GM06990 (cell line): ENCODE measurements at regions not wholly inside any gene's neighbourhood (a gene's known extent, or its start where the extent isn't known, plus 50 kb on each side); places are given as distances from the start of the nearest gene placed in this dataset.
"Not testable (repeated sequence)": the region's sequence is repeated elsewhere in the genome, so short reads cannot be mapped to it uniquely, and the experiment has no call there.

Experiments
- DNase-seq: peaks from one replicate; pipeline ENCODE4 v3.0.0-alpha.2; 2011; ENCODE audit not compliant: insufficient read length; ENCODE audit errors: extremely low read depth
- H3K27me3 ChIP-seq: replicated peaks from 2 replicates; pipeline ENCODE4 v1.6.0; 2011; ENCODE audit warnings: low read length; ENCODE audit not compliant: control insufficient read depth, insufficient read depth
- H3K36me3 ChIP-seq: 2 replicates; pipeline ENCODE4 v1.5.1; 2011; ENCODE audit warnings: low read length; ENCODE audit not compliant: control insufficient read depth, insufficient read depth
- H3K4me3 ChIP-seq: replicated peaks from 2 replicates; pipeline ENCODE4 v1.5.1; 2011; ENCODE audit warnings: low read depth, mild to moderate bottlenecking, control low read depth, low read length
- CTCF ChIP-seq: IDR thresholded peaks from 2 replicates; pipeline ENCODE4 v1.5.1; 2011; ENCODE audit warnings: low read length, control low read depth, mild to moderate bottlenecking, inconsistent platforms; ENCODE audit not compliant: insufficient read depth, poor library complexity, severe bottlenecking

- no peak for DNase-seq
- H3K36me3 ChIP-seq, result no peaks in the 10 kb centered on the region
- H3K4me3 ChIP-seq, result no peak overlapping the region
- TF ChIP-seq CTCF, result no peak
- no peaks in the 10 kb centered on the region for H3K27me3 ChIP-seq
Measured at GRCh38 chr4:126404549-126404948, 1089.8 kb downstream of the FAT4 start.

GRCh38 chr4:126405369-126405982, 1090.7 kb downstream of the FAT4 start:
- no peak for DNase-seq
- Histone ChIP-seq H3K36me3 (no peaks in the 10 kb centered on the region), H3K4me3 (no peak overlapping the region), H3K27me3 (no peaks in the 10 kb centered on the region)
- TF ChIP-seq CTCF, result peak; percentile 62

GRCh38 chr4:126409746-126410145, 1095.0 kb downstream of the FAT4 start:
- Histone ChIP-seq H3K36me3 (no peaks in the 10 kb centered on the region), H3K27me3 (no peaks in the 10 kb centered on the region), H3K4me3 (no peak overlapping the region)
- TF ChIP-seq CTCF, result no peak
- no peak for DNase-seq

GRCh38 chr4:126411047-126411446, 1096.3 kb downstream of the FAT4 start:
- no peak overlapping the region for H3K4me3 ChIP-seq
- no peaks in the 10 kb centered on the region for H3K27me3 ChIP-seq
- no peak for TF ChIP-seq CTCF
- H3K36me3 ChIP-seq, result no peaks in the 10 kb centered on the region
- DNase-seq, result no peak

- not testable (repeated sequence) for H3K4me3 ChIP-seq, H3K36me3 ChIP-seq, H3K27me3 ChIP-seq, DNase-seq
Measured at GRCh38 chr4:126412310-126412709, 1097.6 kb downstream of the FAT4 start.

- Histone ChIP-seq H3K27me3 (no peaks in the 10 kb centered on the region), H3K4me3 (no peak overlapping the region), H3K36me3 (no peaks in the 10 kb centered on the region)
- no peak for TF ChIP-seq CTCF
- DNase-seq, result no peak
Measured at GRCh38 chr4:126414741-126415140, 1100.0 kb downstream of the FAT4 start.
